Activated naive CD4-positive, alpha-beta T cell treated with anti-CD3 and anti-CD28 coated beads, Interleukin-2, amount 50 U/mL, for 72 hours (primary cell): ENCODE measurements at regions not wholly inside any gene's neighbourhood (a gene's known extent, or its start where the extent isn't known, plus 50 kb on each side); places are given as distances from the start of the nearest gene placed in this dataset.
A peak's percentile ranks its signal among the peaks of the same experiment; 100 is the strongest.

Experiments used
- ATAC-seq, 2 donors: fragments of 150-1000 bp; cut with Tn5 transposase; 2 replicates each; pipeline ENCODE4 v1.10.0; 2021; ENCODE audit warnings: mild to moderate bottlenecking in 2 of 2, moderate library complexity in 2 of 2
- DNase-seq, 2 donors: peaks; one replicate each; pipeline ENCODE4 v3.0.0; 2021 to 2022; ENCODE audit warnings: low spot score in 2 of 2
- H3K27ac Mint-ChIP-seq, 2 donors: one replicate each; pipeline ENCODE4 v1.8.0; 2022; ENCODE audit warnings: mild to moderate bottlenecking in 2 of 2, mixed read lengths in 2 of 2
- H3K36me3 Mint-ChIP-seq, 2 donors: one replicate each; pipeline ENCODE4 v1.8.0; 2022; ENCODE audit warnings: mixed read lengths in 2 of 2
- H3K9me3 Mint-ChIP-seq, 2 donors: one replicate each; pipeline ENCODE4 v1.8.0; 2022; ENCODE audit warnings: mixed read lengths in 2 of 2

DNA sequence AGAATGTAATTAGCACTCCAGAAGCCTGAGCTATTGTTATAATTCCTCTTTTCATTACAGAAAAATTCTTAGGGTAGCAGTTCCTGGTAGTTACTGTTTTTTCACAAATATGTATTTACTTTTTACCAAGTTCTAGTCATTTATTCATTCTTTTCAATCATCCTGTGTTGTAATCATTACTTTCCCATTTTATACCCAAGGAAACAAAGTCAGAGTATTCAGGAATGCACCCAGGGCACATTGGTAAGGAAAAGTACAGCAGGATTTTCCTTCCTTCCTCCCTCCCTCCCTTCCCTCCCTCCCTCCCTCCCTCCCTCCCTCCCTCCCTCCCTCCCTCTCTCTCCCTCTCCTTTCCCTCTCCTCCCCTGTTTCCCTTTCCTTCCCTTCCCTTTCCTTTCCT is 115.9 kb upstream of the RBFOX1 start:
- H3K27ac Mint-ChIP-seq, result no peak overlapping the region
- H3K36me3 Mint-ChIP-seq, result peaks cover 0 to 21% of the 10 kb centered on the region in 2 donors
- no peak for DNase-seq
- peaks cover 38 to 39% of the 10 kb centered on the region in 2 donors for H3K9me3 Mint-ChIP-seq
- no peak for ATAC-seq

DNA sequence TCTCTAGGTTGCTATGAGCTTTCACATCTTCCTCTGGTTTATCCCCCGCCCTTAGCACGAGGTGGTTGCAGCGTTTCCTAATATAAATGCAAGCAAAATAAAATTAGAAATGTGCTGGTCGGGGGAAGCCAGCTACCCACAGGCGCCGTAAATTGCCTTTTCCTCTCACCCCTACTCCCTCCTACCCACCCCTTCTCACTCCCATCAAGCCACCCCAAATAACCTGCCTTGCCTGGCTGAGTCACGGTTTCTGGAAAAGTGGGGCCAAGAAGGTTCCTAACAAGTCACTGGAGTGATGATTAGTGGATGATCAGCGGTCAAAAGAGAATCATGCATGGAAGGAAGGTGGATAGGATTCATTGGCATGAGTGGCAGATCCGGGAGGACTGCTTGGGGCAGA is 120.9 kb upstream of the RBFOX1 start:
- ATAC-seq, result no peak
- no peak for DNase-seq
- H3K9me3 Mint-ChIP-seq, result peaks cover 29 to 35% of the 10 kb centered on the region in 2 donors

DNA sequence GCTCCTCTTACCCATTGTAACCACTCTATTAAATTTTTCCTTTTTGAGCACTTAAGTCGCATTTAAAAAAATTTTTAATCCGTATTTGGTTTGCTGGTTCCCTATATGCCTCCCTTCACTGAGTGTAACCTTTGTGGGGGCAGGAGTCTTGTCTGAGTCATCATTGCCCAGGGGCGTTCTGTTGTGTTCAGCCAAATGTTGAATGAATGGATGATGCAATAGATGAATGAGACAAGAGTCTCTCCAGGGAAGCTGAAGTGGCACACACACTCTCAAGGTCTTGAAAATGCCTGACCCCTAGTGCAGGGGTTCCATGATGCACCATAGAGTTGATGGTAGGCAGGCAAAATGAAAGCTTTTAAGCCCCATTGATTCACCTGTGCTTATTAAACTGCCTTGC is 123.0 kb upstream of the RBFOX1 start:
- Mint-ChIP-seq H3K27ac (no peak overlapping the region), H3K36me3 (peaks cover 0 to 4% of the 10 kb centered on the region in 2 donors), H3K9me3 (peaks cover 23 to 31% of the 10 kb centered on the region in 2 donors)
- no peak for ATAC-seq
- no peak for DNase-seq

More for the DNA sequence above, 120.9 kb upstream of the RBFOX1 start:
- Mint-ChIP-seq H3K27ac (no peak overlapping the region), H3K36me3 (peaks cover 0 to 10% of the 10 kb centered on the region in 2 donors)

DNA sequence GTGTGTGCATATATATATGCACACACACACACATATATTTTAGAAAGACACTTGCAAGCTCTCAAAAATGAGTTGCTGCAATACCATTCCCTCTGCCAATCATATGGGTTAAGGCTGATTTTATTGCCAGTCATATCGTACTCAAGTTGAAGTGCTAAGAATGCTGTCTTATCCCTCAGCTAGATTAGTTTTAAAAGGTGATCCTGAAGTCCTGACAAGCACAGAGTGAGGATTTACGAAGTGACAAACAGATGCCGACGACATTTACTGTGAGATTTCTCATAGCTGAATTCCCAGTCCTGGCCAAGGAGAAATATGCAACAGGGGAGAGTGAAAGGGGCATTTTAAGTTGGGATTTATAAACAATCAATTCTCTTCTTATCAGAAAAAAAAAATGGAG is 126.2 kb upstream of the RBFOX1 start:
- peaks cover 0 to 4% of the 10 kb centered on the region in 2 donors for H3K36me3 Mint-ChIP-seq
- ATAC-seq (no peak), DNase-seq (no peak)
- peaks cover 17 to 35% of the 10 kb centered on the region in 2 donors for H3K9me3 Mint-ChIP-seq
- H3K27ac Mint-ChIP-seq, result no peak overlapping the region

DNA sequence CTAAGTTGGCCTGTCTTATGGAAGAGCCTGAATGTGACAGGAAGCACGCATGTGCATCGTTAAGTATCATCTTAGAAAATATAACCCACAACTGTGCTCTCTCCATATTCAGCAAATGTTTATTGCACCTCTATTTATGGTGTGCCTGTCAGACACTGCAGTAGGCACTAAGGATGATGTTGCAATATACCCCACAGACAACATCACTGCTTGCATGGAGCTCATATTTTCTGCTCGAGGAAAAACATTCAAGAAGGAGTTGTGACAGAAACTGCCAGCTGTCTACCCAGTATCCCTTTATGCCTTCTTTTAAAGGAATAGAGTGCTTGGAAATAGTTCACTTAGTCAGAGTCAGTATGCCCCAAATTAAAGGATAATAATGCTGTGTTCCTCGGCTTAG is 132.3 kb upstream of the RBFOX1 start:
- peaks cover 29 to 51% of the 10 kb centered on the region in 2 donors for H3K9me3 Mint-ChIP-seq
- ATAC-seq (no peak), DNase-seq (no peak)
- H3K36me3 Mint-ChIP-seq, result peaks cover 0 to 13% of the 10 kb centered on the region in 2 donors
- H3K27ac Mint-ChIP-seq, result no peak overlapping the region

DNA sequence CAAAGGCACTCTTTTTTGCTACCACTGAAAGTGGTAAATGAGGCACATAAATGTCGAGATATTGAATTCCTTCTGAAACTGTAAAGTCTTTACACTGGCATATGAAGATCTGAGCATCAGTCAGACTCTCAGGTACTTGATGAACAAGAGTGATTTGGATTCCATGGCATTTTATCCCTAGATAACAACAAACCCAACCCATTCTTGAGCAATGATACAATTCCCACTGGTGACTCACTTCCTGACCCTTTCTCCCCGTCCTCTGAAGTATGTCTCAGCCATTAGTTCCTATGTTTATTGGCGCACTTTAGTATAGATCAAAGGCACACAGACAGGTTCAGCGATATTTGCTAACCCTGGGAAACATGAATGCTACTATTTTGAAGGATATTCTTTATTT is 147.0 kb upstream of the RBFOX1 start:
- Mint-ChIP-seq H3K27ac (no peak overlapping the region), H3K9me3 (peaks cover 23 to 34% of the 10 kb centered on the region in 2 donors), H3K36me3 (peaks cover 0 to 22% of the 10 kb centered on the region in 2 donors)
- ATAC-seq (no peak), DNase-seq (no peak)

DNA sequence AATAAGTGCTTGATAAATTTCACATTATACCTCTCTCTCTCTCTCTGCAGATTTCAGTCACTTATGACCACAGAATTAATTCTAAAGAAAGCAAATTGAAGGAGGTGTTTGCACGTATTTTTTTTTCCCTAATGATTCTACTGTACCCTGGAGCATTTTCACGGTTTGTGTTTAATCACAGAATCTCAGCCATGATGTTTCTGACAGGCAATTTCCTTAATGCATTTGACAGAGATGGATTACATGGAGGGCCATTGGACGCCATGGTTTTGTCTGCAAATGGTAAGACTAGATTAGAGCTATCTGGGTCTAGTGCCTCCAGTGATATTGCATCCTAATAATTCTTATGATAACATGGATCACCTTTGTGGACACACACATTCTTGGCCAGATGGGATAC is 147.5 kb upstream of the RBFOX1 start:
- ATAC-seq, result no peak
- Mint-ChIP-seq H3K36me3 (peaks cover 0 to 22% of the 10 kb centered on the region in 2 donors), H3K27ac (no peak overlapping the region), H3K9me3 (peaks cover 23 to 29% of the 10 kb centered on the region in 2 donors)
- DNase-seq, result no peak

DNA sequence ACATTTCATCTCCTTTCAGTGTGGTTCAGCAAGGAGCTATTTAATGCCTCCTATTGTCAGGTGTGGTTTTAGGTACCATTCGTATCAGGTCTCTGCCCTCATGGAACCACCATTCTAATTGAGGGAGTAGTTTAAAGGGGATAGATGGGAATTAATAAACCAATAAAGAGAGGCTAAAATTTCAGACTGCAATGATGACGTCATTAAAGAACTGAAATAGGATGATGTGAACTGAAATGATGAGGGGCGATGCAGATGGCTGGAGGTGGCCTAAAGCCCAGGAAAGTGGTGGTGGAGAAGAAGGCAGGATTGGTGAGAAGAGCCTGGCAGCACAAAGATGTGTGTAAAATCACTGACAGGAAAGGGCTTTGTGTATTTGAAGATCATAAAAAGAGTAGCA is 148.9 kb upstream of the RBFOX1 start:
- no peak for ATAC-seq
- H3K36me3 Mint-ChIP-seq, result peaks cover 0 to 18% of the 10 kb centered on the region in 2 donors

DNA sequence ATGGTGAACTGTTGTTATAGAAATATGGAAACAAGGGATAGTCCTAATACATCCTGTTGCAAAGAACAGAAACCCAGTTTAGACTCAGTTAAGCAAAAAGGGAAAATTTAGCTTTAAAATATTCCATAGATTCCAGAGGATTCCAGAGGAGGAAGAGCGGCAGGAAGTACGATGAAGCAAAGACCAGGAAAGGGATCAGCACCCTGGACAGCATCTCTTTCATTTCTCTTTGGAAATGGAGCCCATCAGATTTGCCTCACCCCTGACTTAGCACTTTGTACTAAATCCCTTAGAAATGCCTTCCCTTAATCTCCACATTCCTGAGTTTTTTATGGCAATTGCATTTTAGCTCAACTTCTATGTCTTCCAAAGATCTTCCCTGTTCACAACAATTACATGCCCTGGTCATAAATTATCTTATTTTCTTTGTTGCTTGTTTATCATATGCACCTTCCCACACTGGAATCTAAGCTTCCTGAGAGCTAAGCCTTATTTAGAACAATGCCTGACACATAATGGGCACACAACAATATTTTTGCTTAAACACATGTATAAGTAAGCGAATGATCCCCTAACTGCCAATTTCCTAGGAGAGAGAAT is 150.0 kb upstream of the RBFOX1 start:
- ATAC-seq, result no peak
- H3K9me3 Mint-ChIP-seq, result peaks cover 19 to 30% of the 10 kb centered on the region in 2 donors
- peaks cover 0 to 14% of the 10 kb centered on the region in 2 donors for H3K36me3 Mint-ChIP-seq
- no peak for DNase-seq
- H3K27ac Mint-ChIP-seq, result no peak overlapping the region

More for the DNA sequence above, 148.9 kb upstream of the RBFOX1 start:
- Mint-ChIP-seq H3K27ac (no peak overlapping the region), H3K9me3 (peaks cover 19 to 25% of the 10 kb centered on the region in 2 donors)
- no peak for DNase-seq

DNA sequence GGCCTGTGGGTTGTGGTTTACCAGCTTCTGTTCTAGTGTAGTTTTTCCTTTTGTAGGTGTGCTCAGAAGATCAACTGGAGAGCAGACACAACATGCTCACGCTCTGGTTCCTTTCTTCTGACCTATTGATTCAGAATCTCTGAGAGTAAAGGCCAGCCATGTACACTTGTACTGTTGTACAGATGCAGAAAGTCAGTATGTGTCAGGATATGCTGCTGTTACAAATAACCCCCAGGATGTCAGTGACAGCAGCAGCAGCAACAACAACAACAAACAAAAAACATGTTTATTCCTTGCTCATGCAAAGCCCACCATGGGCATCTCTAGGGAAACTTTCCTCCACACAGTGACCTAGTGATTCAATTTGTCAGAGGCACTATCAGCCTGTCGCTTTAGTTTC is 154.8 kb upstream of the RBFOX1 start:
- H3K9me3 Mint-ChIP-seq, result peaks cover 18 to 21% of the 10 kb centered on the region in 2 donors
- no peak for ATAC-seq
- no peak for DNase-seq
- no peak overlapping the region for H3K27ac Mint-ChIP-seq
- peaks cover 0 to 20% of the 10 kb centered on the region in 2 donors for H3K36me3 Mint-ChIP-seq

DNA sequence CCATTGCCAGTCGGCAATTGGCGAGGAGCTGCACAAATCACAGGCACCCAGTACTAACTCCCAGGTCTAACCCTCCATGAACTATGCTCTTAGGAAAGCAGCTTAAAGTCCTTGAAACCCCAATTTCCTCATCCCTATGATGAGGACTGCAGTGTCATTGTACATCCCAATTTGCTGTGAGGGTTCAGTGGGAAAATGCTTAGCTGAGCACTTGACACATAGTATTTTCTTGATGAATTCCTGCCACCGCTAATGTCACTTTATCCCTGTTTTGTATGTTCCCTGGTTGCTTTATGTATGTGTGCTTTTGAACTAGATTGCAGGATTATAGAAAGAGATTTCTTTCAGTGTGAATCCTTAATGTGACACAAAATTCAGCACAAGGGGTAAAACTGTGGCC is 161.5 kb upstream of the RBFOX1 start:
- H3K27ac Mint-ChIP-seq, result no peak overlapping the region
- peaks cover 0 to 12% of the 10 kb centered on the region in 2 donors for H3K36me3 Mint-ChIP-seq
- ATAC-seq, result no peak
- no peak for DNase-seq
- peaks cover 24 to 25% of the 10 kb centered on the region in 2 donors for H3K9me3 Mint-ChIP-seq

DNA sequence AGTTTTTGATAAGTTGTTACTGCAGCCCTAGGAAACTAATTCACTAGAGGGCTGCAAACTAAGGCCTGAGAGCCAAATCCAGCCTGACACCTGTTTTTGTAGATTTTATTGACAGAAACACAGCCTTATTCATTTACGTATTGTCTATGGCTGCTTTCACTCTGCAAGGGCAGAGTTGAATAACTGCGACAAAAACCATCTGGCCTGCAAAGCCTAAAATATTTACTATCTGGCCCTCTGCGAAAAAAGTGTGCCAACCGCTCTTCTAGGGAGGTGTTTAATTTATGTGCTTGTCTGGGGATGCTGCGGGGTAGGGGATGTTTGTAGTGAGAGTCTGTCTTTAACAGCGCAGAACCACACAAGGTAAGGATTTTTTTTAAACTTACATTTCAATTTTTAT is 165.0 kb upstream of the RBFOX1 start:
- no peak for DNase-seq
- Mint-ChIP-seq H3K27ac (no peak overlapping the region), H3K36me3 (peaks cover 0 to 9% of the 10 kb centered on the region in 2 donors), H3K9me3 (peaks cover 24 to 30% of the 10 kb centered on the region in 2 donors)
- no peak for ATAC-seq

DNA sequence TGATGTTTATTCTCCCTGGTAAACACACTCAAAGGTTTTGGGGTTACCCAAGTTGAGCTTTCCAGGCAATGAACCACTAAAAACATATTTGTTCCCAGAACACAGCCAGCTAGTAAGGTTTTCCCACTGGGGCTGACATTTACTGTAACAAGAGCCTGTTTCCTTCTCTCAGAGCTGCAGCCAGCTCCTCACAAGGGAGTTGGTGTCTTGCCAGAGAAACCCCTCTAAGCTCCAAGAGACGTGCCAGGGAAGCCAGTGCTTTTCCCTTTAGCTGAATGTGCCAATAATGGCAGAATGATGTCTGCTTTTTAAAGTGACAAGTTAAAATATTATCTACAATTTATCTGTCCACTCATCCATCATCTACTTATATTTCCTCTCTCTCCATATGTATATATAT is 170.8 kb upstream of the RBFOX1 start:
- DNase-seq, result no peak
- ATAC-seq, result no peak
- Mint-ChIP-seq H3K27ac (no peak overlapping the region), H3K9me3 (peaks cover 25 to 30% of the 10 kb centered on the region in 2 donors), H3K36me3 (peaks cover 0 to 6% of the 10 kb centered on the region in 2 donors)

DNA sequence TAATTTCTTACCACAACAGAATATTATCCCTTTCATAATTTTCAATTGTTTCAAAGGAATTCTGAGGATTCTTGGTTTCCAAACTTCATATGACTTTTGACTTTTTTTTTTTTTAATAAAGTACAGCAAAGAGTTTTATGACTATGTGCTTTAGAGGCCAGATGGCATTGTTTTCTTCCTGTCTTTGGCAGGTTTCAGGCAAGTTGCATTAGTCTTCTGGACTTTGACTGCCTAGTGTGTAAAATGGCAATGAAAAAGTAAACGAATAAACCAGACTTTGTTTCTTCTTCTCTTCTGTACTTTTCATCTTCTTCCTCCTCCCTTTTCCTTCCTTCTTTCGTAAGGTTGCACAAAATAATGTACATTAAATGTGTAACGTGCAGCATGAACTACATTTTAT is 172.6 kb upstream of the RBFOX1 start:
- DNase-seq, result no peak
- Mint-ChIP-seq H3K36me3 (peaks cover 0 to 6% of the 10 kb centered on the region in 2 donors), H3K9me3 (peaks cover 17 to 25% of the 10 kb centered on the region in 2 donors), H3K27ac (no peak overlapping the region)
- ATAC-seq, result no peak

DNA sequence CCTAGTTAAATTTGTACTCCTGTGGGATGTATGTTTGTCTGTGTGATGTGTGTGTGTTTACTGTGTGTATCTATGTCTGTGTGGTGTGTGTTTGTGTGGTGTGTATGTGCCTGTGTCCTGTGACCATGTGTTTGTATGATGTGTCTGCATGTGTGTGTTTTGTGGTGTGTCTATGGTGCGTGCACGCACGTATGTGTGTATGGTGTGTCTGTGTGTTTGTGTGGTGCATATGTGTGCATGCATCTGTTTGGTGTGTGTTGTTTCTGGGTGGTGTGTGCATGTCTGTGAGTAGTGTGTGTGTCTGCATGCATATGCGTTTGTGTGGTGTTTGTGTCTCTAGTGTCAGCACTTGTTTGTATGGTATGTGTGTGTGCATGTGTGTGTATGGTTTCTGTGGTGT is 174.2 kb upstream of the RBFOX1 start:
- DNase-seq (no peak), ATAC-seq (no peak)
- peaks cover 22 to 31% of the 10 kb centered on the region in 2 donors for H3K9me3 Mint-ChIP-seq
- H3K27ac Mint-ChIP-seq, result no peak overlapping the region
- H3K36me3 Mint-ChIP-seq, result peaks cover 0 to 6% of the 10 kb centered on the region in 2 donors

DNA sequence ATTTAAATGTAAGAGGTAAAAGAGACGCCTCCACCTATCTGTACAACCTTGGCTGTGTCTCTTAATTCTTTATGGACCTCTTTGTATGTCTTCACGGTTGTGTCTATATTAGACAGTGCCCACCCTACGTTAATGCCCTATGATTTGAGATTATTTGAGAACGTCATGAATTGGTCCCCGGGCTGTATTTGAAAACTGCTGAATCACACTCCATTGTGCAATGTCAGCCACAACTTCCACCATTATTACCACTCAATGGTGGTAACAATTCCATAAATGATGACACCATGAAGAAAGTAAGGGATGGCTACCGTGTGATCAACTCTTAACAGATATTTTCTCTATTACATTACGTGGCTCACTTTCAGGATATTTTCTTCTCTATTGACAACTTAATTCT is 182.4 kb upstream of the RBFOX1 start:
- Mint-ChIP-seq H3K36me3 (peaks cover 7 to 16% of the 10 kb centered on the region in 2 donors), H3K27ac (no peak overlapping the region), H3K9me3 (peaks cover 31% of the 10 kb centered on the region in 2 donors)
- DNase-seq, result no peak
- ATAC-seq, result no peak

DNA sequence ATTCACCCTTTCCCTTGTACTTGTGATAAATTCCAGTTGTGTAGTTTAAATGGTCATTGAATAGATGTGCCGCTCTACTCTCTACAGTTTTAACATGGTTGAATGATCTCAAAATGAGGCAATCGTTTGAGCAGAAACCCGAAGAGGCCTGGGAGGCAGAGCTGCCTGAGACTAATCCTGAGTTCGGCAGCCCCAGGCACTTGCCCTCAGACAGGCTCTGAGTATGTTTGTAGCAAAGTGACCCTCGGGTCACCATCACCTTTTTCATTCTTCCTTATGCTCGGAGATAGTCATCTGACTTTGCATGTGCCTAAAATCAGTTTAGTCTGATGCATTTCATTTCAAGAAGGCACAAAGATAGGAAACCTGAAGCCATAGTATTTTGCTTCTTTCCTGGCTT is 184.0 kb upstream of the RBFOX1 start:
- DNase-seq (no peak), ATAC-seq (no peak)
- no peak overlapping the region for H3K27ac Mint-ChIP-seq
- H3K36me3 Mint-ChIP-seq, result peaks cover 7 to 16% of the 10 kb centered on the region in 2 donors
- peaks cover 30% of the 10 kb centered on the region in 2 donors for H3K9me3 Mint-ChIP-seq

DNA sequence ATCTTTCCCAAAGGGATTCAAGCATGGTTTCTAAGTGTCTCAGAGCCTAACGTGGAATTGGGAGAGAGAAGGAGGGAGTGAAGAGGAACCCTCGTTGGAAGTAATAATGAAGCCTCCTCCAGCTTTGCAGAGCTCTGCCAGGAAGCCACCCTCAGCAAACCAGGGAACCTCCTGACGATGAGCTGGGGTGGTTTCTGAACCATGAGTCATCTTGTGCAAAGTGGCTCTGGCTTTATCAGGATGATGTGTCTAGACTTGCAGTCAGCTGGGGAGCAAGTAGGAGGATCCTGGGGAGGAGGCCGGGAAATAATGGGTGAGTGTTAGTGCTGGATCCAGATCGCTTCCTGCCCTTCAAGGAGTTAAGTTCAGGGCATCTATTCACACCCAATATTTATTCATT is 191.7 kb upstream of the RBFOX1 start:
- Mint-ChIP-seq H3K9me3 (peaks cover 30 to 56% of the 10 kb centered on the region in 2 donors), H3K36me3 (peaks cover 0 to under 1% of the 10 kb centered on the region in 2 donors)

More for the DNA sequence above, 191.7 kb upstream of the RBFOX1 start:
- no peak for DNase-seq
- H3K27ac Mint-ChIP-seq, result peak overlapping the region in 1 of 2 donors; percentile 33
- ATAC-seq, result no peak
